ENCODE measurements at regions not wholly inside any gene's neighbourhood (a gene's known extent, or its start where the extent isn't known, plus 50 kb on each side); places are given as distances from the start of the nearest gene placed in this dataset.

GRCh38 chr5:172559004-172559932 lies 81.8 kb upstream of the NEURL1B start:
- Mint-ChIP-seq H3K27ac (peak overlapping the region in 1 of 3 donors; percentile 53), H3K36me3 (peaks cover 1% of the 10 kb centered on the region), H3K27me3 (peaks cover 14% of the 10 kb centered on the region), H3K9me3 (no peaks in the 10 kb centered on the region), H3K4me3 (no peak overlapping the region), H3K4me1 (no peaks in the 10 kb centered on the region)

DNA sequence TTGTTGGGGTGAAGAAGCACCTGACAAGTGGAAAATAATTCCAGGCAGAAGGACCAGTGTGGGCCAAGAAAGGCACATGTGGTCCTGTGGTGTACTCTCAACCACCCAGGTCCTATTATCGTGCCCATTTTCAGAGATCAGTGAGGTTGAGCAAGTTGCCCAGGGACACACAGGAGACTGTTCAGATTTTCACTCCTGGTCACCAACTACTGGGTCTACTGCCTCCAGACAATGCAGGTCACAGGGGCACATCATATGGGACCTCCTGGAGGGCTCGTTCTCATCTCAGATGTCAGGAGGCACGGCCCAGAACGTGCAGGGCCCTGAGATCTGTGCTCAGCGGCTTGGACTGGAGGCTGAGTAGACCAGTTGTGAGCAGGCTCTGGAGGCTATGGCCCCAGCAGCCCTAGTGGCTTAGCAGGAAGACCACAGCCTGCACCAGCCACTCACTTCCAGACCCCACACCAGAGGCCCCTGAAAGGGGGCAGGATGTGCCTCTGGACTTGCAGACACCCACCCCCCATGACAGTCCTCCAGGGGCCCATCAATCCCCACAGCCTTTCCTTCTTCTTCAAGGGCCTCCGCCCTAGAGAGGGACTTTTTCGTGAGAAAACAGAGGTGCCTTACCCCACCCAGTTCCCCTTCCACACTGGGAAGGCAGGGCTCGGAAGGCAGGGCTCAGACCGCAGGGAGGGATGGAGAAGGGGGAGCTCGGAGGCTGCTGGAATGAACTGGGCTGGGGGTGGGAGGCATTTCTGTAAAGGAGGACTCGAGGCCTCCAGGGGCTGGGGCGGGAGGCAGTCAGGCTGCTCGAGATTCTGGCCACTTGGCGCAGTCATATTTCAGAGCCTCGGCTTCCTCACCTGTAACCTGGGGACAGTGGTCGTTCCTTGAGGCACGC lies 82.7 kb upstream of the NEURL1B start:
- peak overlapping the region in 1 of 3 donors; percentile 53 for H3K27ac Mint-ChIP-seq
- H3K36me3 Mint-ChIP-seq, result peaks cover 1% of the 10 kb centered on the region
- H3K4me1 Mint-ChIP-seq, result no peaks in the 10 kb centered on the region
- H3K4me3 Mint-ChIP-seq, result no peak overlapping the region
- peaks cover 14% of the 10 kb centered on the region for H3K27me3 Mint-ChIP-seq
- H3K9me3 Mint-ChIP-seq, result no peaks in the 10 kb centered on the region

- Mint-ChIP-seq H3K4me3 (no peak overlapping the region), H3K27ac (no peak overlapping the region), H3K4me1 (no peaks in the 10 kb centered on the region), H3K36me3 (peaks cover 1% of the 10 kb centered on the region), H3K9me3 (no peaks in the 10 kb centered on the region), H3K27me3 (peaks cover 3% of the 10 kb centered on the region)
These were observed 84.0 kb upstream of the NEURL1B start for GRCh38 chr5:172556971-172557461.

DNA sequence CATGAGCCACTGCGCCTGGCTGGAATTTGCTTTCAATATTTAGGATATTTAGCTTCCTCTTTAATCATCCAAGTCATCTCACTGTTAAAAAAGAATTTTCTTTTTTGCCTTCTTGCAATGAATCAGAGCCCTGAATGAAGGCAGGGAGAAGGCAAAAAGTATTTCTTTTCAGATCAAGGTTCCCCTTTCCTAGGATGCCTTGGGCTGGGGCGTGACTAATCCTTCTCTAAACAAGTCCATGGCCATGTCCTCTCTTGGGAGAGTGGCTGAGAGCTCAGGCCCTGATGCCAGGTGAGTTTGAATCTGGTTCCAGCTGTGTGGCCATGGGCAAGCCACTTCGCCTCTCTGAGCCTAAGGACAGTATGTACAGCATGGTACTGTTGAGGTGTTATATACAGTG lies 84.8 kb upstream of the NEURL1B start:
- H3K27ac Mint-ChIP-seq, result no peak overlapping the region
- H3K9me3 Mint-ChIP-seq, result no peaks in the 10 kb centered on the region
- H3K27me3 Mint-ChIP-seq, result peaks cover 3% of the 10 kb centered on the region
- no peaks in the 10 kb centered on the region for H3K4me1 Mint-ChIP-seq
- H3K4me3 Mint-ChIP-seq, result no peak overlapping the region
- H3K36me3 Mint-ChIP-seq, result peaks cover 1% of the 10 kb centered on the region

DNA sequence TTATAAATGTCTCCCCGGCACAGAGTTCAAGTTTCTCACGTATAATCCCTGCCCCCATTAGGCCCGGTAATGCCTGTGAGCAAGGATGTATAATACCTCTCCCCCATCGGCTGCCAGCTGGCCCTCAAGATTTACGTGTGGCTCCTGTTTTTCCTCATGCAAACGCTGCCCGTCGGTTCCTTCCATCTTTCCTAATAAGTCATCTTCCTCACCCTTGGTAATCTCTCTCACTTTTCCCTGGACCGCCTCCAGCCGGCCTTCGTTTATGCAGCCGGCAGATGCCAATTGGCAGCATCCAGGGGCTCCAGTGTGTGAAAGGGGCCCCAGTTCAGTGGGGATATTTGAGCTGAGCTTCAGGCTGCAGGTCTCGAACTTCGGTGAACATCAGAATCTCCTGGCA lies 86.5 kb upstream of the NEURL1B start:
- H3K4me1 Mint-ChIP-seq, result no peaks in the 10 kb centered on the region
- H3K4me3 Mint-ChIP-seq, result no peak overlapping the region
- H3K9me3 Mint-ChIP-seq, result no peaks in the 10 kb centered on the region
- H3K27ac Mint-ChIP-seq, result no peak overlapping the region
- H3K27me3 Mint-ChIP-seq, result peaks cover 3% of the 10 kb centered on the region
- H3K36me3 Mint-ChIP-seq, result peaks cover 1% of the 10 kb centered on the region

DNA sequence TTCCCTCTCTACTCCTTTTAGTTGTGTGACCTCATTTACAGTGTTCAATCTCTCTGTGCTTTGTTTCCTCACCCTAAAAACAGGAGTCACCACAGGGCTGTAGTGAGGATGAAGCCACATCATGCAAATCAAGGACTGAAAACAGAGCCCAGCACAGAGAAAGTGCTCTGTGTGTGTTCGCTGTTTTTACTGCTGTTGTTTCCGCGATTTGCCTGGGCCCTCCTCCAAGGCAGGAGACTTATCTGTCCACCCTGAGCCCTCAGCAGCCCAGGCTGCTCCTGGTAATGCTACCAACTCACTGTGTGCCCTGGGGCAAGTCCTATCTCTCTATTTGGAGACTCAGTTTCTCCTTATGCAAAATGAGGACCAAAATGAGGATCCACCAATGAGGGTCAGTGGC lies 87.2 kb upstream of the NEURL1B start:
- H3K4me3 Mint-ChIP-seq, result no peak overlapping the region
- no peaks in the 10 kb centered on the region for H3K9me3 Mint-ChIP-seq
- no peak overlapping the region for H3K27ac Mint-ChIP-seq
- peaks cover 3% of the 10 kb centered on the region for H3K27me3 Mint-ChIP-seq
- H3K36me3 Mint-ChIP-seq, result peaks cover 1% of the 10 kb centered on the region
- H3K4me1 Mint-ChIP-seq, result no peaks in the 10 kb centered on the region

- H3K4me1 Mint-ChIP-seq, result no peaks in the 10 kb centered on the region
These were observed 87.9 kb upstream of the NEURL1B start for GRCh38 chr5:172553167-172553566.

DNA sequence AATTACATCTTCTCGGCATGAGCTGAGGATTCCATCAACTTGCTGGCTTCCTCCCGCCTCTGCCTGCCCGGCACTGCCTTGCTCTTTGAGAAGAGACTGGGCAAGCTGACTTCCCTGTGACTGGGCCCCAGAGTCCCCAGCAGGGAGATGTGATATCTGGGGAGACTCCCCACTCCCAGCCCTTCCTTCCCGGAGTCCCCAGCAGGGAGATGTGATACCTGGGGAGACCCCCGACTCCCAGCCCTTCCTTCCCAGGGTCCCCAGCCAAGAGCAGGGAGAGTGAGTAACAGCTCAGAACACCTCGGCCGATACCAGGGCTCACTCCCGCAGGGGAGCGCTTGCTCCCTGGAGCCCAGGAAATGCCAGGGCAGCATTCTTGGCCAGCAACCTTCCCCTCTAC lies 90.1 kb upstream of the NEURL1B start:
- peaks cover 2% of the 10 kb centered on the region for H3K36me3 Mint-ChIP-seq
- H3K4me3 Mint-ChIP-seq, result peak overlapping the region in 1 of 4 donors; percentile 79
- H3K27me3 Mint-ChIP-seq, result no peaks in the 10 kb centered on the region
- no peaks in the 10 kb centered on the region for H3K9me3 Mint-ChIP-seq
- H3K27ac Mint-ChIP-seq, result no peak overlapping the region
- H3K4me1 Mint-ChIP-seq, result peaks cover 0 to 3% (median 0%) of the 10 kb centered on the region in 3 donors

More at GRCh38 chr5:172553167-172553566, 87.9 kb upstream of the NEURL1B start:
- Mint-ChIP-seq H3K9me3 (no peaks in the 10 kb centered on the region), H3K27me3 (peaks cover 3% of the 10 kb centered on the region), H3K4me3 (no peak overlapping the region), H3K36me3 (peaks cover 1% of the 10 kb centered on the region), H3K27ac (no peak overlapping the region)

DNA sequence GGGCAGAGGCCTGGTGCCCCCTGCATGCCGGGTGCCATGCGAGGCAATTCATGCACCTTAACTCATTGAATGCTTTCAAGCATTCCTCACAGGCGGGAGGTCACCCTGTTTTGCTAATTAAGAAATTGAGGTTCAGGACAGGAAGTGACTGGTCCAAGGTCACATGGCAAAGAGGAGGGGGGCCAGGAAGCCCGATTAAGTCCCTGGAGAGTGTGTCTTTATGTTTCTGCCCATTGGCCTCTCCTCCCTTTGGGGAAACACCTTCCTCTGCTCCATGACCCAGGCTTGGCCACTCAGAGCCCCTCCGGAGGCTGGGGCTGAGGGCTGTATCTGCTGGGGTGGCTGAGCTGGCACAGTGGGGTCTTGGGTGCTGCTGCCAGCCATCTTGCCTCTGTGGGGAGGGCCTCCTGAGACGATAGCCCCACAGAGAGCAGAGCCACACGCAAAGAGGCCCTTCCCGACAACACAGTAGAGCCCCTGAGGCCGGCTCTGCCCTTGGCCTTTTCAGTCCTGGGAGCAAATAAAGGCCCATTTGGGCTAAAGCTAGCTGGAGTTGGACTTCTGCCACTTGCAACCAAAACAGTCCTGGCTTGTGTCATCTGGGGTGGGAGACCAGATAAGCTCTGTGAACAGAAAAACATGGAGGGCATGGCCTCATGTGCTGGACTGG lies 90.8 kb upstream of the NEURL1B start:
- peaks cover 0 to 3% (median 0%) of the 10 kb centered on the region in 3 donors for H3K4me1 Mint-ChIP-seq
- no peak overlapping the region for H3K4me3 Mint-ChIP-seq
- H3K36me3 Mint-ChIP-seq, result peaks cover 2% of the 10 kb centered on the region
- H3K27me3 Mint-ChIP-seq, result no peaks in the 10 kb centered on the region
- H3K27ac Mint-ChIP-seq, result no peak overlapping the region
- no peaks in the 10 kb centered on the region for H3K9me3 Mint-ChIP-seq

GRCh38 chr5:172549696-172550095 lies 91.4 kb upstream of the NEURL1B start:
- peaks cover 2% of the 10 kb centered on the region for H3K36me3 Mint-ChIP-seq

GRCh38 chr5:172548981-172549687 lies 91.9 kb upstream of the NEURL1B start:
- no peaks in the 10 kb centered on the region for H3K27me3 Mint-ChIP-seq
- H3K27ac Mint-ChIP-seq, result no peak overlapping the region
- peaks cover 4% of the 10 kb centered on the region for H3K36me3 Mint-ChIP-seq
- no peak overlapping the region for H3K4me3 Mint-ChIP-seq
- peaks cover 0 to 3% (median 0%) of the 10 kb centered on the region in 3 donors for H3K4me1 Mint-ChIP-seq
- H3K9me3 Mint-ChIP-seq, result peaks cover 0 to 5% (median 0%) of the 10 kb centered on the region in 3 donors

More at GRCh38 chr5:172549696-172550095, 91.4 kb upstream of the NEURL1B start:
- no peaks in the 10 kb centered on the region for H3K27me3 Mint-ChIP-seq
- H3K4me1 Mint-ChIP-seq, result peaks cover 0 to 3% (median 0%) of the 10 kb centered on the region in 3 donors
- H3K4me3 Mint-ChIP-seq, result peak overlapping the region in 1 of 4 donors; percentile 51
- no peak overlapping the region for H3K27ac Mint-ChIP-seq
- H3K9me3 Mint-ChIP-seq, result no peaks in the 10 kb centered on the region

DNA sequence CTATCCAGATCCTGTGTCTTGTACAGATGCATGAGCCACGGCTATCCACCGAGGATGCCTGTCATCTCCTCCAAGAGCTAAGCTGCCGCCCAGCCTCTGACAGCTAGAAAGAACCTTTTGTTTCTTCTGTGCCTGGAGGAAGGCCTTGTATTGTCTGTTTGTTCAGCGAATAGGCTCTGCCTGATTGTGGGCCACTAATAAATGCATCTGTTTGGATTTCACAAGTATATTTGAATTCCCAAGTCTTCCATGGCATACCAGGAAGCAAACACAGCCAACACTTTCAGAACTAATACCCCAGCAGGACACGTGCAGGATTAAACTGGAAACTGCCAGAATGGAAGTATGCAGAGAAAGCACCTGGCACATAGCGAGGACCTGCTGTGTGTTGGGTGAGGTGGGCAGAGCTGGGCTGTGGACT lies 92.7 kb upstream of the NEURL1B start:
- Mint-ChIP-seq H3K36me3 (peaks cover 4% of the 10 kb centered on the region), H3K27ac (no peak overlapping the region), H3K9me3 (peaks cover 0 to 5% (median 0%) of the 10 kb centered on the region in 3 donors), H3K27me3 (peaks cover 1% of the 10 kb centered on the region), H3K4me1 (peaks cover 0 to 3% (median 0%) of the 10 kb centered on the region in 3 donors), H3K4me3 (no peak overlapping the region)

GRCh38 chr5:172546196-172546595 lies 91.9 kb upstream of the SH3PXD2B start:
- Mint-ChIP-seq H3K27me3 (peaks cover 5% of the 10 kb centered on the region), H3K4me1 (peaks cover 0 to 3% (median 0%) of the 10 kb centered on the region in 3 donors), H3K4me3 (no peak overlapping the region), H3K27ac (no peak overlapping the region), H3K36me3 (peaks cover 4% of the 10 kb centered on the region), H3K9me3 (peaks cover 0 to 5% (median 0%) of the 10 kb centered on the region in 3 donors)

- Mint-ChIP-seq H3K9me3 (peaks cover 0 to 5% (median 0%) of the 10 kb centered on the region in 3 donors), H3K4me1 (peaks cover 0 to 3% (median 0%) of the 10 kb centered on the region in 3 donors), H3K27me3 (peaks cover 8% of the 10 kb centered on the region), H3K36me3 (peaks cover 4% of the 10 kb centered on the region), H3K4me3 (no peak overlapping the region), H3K27ac (no peak overlapping the region)
These were observed 91.0 kb upstream of the SH3PXD2B start for GRCh38 chr5:172545291-172545801.

Measured in IgD-negative memory B cell (primary cell).